K562 (cell line): ENCODE measurements at regions not wholly inside any gene's neighbourhood (a gene's known extent, or its start where the extent isn't known, plus 50 kb on each side); places are given as distances from the start of the nearest gene placed in this dataset.

Experiments
- ATAC-seq: fragments of 200-7000 bp; cut with Tn5 transposase; 3 replicates; pipeline ENCODE4 v1.9.1; 2020; ENCODE audit warnings: moderate library complexity
- BruUV-seq: library from RNA; stranded (reverse); fragments of 400-500 nt; replicated peaks from 2 replicates; lab custom pipeline; 2021; lab: Mats Ljungman, UMichigan
- CTCF ChIA-PET: fragments of 300-600 bp; formaldehyde crosslinking; extraction: SDS; loops from one replicate; lab custom pipeline; 2021; ENCODE audit warnings: low intra/inter-chr PET ratio; lab: Yijun Ruan, JAX
- POLR2A ChIA-PET: fragments of 300-600, 350-650 bp; sonication (Branson Sonifier 250); formaldehyde crosslinking; extraction: SDS; loops from one replicate; lab custom pipeline; 2021; ENCODE audit warnings: antibody characterized with exemption, inconsistent platforms; lab: Yijun Ruan, JAX
- DNase-seq, 4 experiments: peaks; one replicate each; pipeline versions ENCODE4 v3.0.0 to v3.0.0-alpha.2; 2011 to 2018; ENCODE audit warnings: low spot score in 3 of 4, mixed read lengths in 3 of 4; ENCODE audit errors: extremely low read depth in 1 of 4
- FAIRE-seq: peaks from 2 replicates; lab custom pipeline; 2011; peaks lifted over from hg19 to GRCh38; lab: Jason Lieb, UNC
- H2AFZ ChIP-seq: 2 replicates; pipeline ENCODE4 v1.6.0; 2011; ENCODE audit warnings: low read depth, low read length, control low read depth, inconsistent platforms
- H3K27ac ChIP-seq: fragments of 200-600 bp; 3 replicates; pipeline ENCODE4 v1.8.0; 2011; ENCODE audit warnings: low read depth, mild to moderate bottlenecking, control low read depth, inconsistent platforms, low read length, moderate library complexity, mixed read lengths; ENCODE audit errors: extremely low read depth
- H3K27me3 ChIP-seq, 2 experiments: fragments of 300-600 bp in 1 of 2; 2 replicates in 1 of 2; 3 replicates in 1 of 2; pipeline versions ENCODE4 v1.6.0 to v1.8.0; 2011; ENCODE audit warnings: inconsistent platforms in 2 of 2, low read length in 2 of 2, mild to moderate bottlenecking in 1 of 2, mixed read lengths in 1 of 2, moderate library complexity in 1 of 2; ENCODE audit not compliant: control insufficient read depth in 2 of 2, insufficient read depth in 2 of 2
- H3K36me3 ChIP-seq: fragments of 300-600 bp; 3 replicates; pipeline ENCODE4 v1.8.0; 2011; ENCODE audit warnings: mild to moderate bottlenecking, low read length, inconsistent platforms; ENCODE audit not compliant: control insufficient read depth, insufficient read depth
- H3K4me1 ChIP-seq, 2 experiments: fragments of 200-600 bp in 1 of 2; replicated peaks in 1 of 2; 2 replicates in 1 of 2; 3 replicates in 1 of 2; pipeline versions ENCODE4 v1.5.1 to v1.8.0; 2011; ENCODE audit warnings: inconsistent platforms in 2 of 2, low read length in 2 of 2, mild to moderate bottlenecking in 1 of 2, mixed read lengths in 1 of 2, moderate library complexity in 1 of 2; ENCODE audit not compliant: control insufficient read depth in 2 of 2, insufficient read depth in 2 of 2
- H3K4me2 ChIP-seq: 2 replicates; pipeline ENCODE4 v1.6.1; 2011; ENCODE audit warnings: low read length, control low read depth, inconsistent platforms, mixed read lengths; ENCODE audit not compliant: insufficient read depth
- H3K4me3 ChIP-seq: fragments of 200-600 bp; sonication (generic), shearing (Covaris generic); 2 replicates; pipeline ENCODE4 v1.5.1; 2016; ENCODE audit warnings: control low read depth, inconsistent platforms
- H3K79me2 ChIP-seq: fragments of 200-600 bp; 3 replicates; pipeline ENCODE4 v1.8.0; 2011; ENCODE audit warnings: low read length, inconsistent platforms; ENCODE audit not compliant: control insufficient read depth, insufficient read depth
- H3K9ac ChIP-seq, 2 experiments: 2 replicates each; pipeline versions ENCODE4 v1.6.0 to v1.6.1; 2011; ENCODE audit warnings: low read depth in 2 of 2, low read length in 2 of 2, control low read depth in 1 of 2, inconsistent platforms in 1 of 2, mild to moderate bottlenecking in 1 of 2, mixed read lengths in 1 of 2; ENCODE audit not compliant: insufficient read depth in 1 of 2
- H3K9me1 ChIP-seq: one replicate; pipeline ENCODE4 v1.6.0; 2011; ENCODE audit warnings: inconsistent platforms, mild to moderate bottlenecking, low read length, moderate library complexity; ENCODE audit not compliant: control insufficient read depth, insufficient read depth
- H3K9me3 ChIP-seq: replicated peaks from 2 replicates; pipeline ENCODE4 v1.5.1; 2011; ENCODE audit warnings: low read depth, low read length, inconsistent platforms; ENCODE audit not compliant: control insufficient read depth, insufficient read depth
- H4K20me1 ChIP-seq: replicated peaks from 2 replicates; pipeline ENCODE4 v1.6.1; 2011; ENCODE audit warnings: low read length, inconsistent platforms, mixed read lengths; ENCODE audit not compliant: control insufficient read depth, insufficient read depth
- AFF1 ChIP-seq, 2 experiments: fragments of 450-650 bp; IDR thresholded peaks; 2 replicates each; pipeline ENCODE4 v1.6.1; 2018; ENCODE audit warnings: mild to moderate bottlenecking in 2 of 2, low read depth in 1 of 2; ENCODE audit not compliant: partially characterized antibody in 2 of 2
- CUX1 ChIP-seq: fragments of 200-800 bp; sonication (Bioruptor generic); IDR thresholded peaks from 2 replicates; pipeline ENCODE4 v1.6.1; 2016; ENCODE audit warnings: missing genetic modification characterization, missing compliant biosample characterization
- HMG20B ChIP-seq: fragments of 250-450 bp; sonication (Bioruptor Pico); IDR thresholded peaks from 2 replicates; pipeline ENCODE4 v1.5.0; 2021; ENCODE audit warnings: mild to moderate bottlenecking
- MITF ChIP-seq: IDR thresholded peaks from 2 replicates; pipeline ENCODE4 v1.6.1; 2014; ENCODE audit warnings: antibody characterized with exemption
- MTA2 ChIP-seq: fragments of 450-650 bp; IDR thresholded peaks from 2 replicates; pipeline ENCODE4 v1.6.1; 2016; ENCODE audit warnings: low read depth
- PTRF ChIP-seq: fragments of 450-650 bp; IDR thresholded peaks from 2 replicates; pipeline ENCODE4 v1.6.1; 2016; ENCODE audit warnings: mild to moderate bottlenecking, missing genetic modification characterization, missing compliant biosample characterization
- SAFB ChIP-seq: fragments of 200-400 bp; formaldehyde crosslinking; IDR thresholded peaks from 2 replicates; pipeline ENCODE4 v1.6.1; 2017; ENCODE audit warnings: low read depth, low read length, borderline replicate concordance
- SMAD3 ChIP-seq: fragments of 450-650 bp; formaldehyde crosslinking; conservative IDR thresholded peaks from 2 replicates; pipeline ENCODE4 v1.4.0; 2020; ENCODE audit warnings: mild to moderate bottlenecking
- SUPT5H ChIP-seq: fragments of 450-650 bp; IDR thresholded peaks from 2 replicates; pipeline ENCODE4 v1.6.1; 2016
- TAF9B ChIP-seq: fragments of 450-650 bp; IDR thresholded peaks from 2 replicates; pipeline ENCODE4 v1.6.1; 2018; ENCODE audit warnings: mild to moderate bottlenecking; ENCODE audit not compliant: partially characterized antibody
- ZBTB17 ChIP-seq: fragments of 450-650 bp; formaldehyde crosslinking; IDR thresholded peaks from 2 replicates; pipeline ENCODE4 v1.4.0; 2020; ENCODE audit warnings: mild to moderate bottlenecking
- ZNF23 ChIP-seq: fragments of 250-450 bp; sonication (Bioruptor Pico); IDR thresholded peaks from 2 replicates; pipeline ENCODE4 v1.4.0; 2020; ENCODE audit warnings: mild to moderate bottlenecking
- ZNF668 ChIP-seq: fragments of 250-450 bp; sonication (Bioruptor Pico); IDR thresholded peaks from 2 replicates; pipeline ENCODE4 v1.8.0; 2022; ENCODE audit warnings: mild to moderate bottlenecking, inconsistent platforms
- WGBS: fragments of 100-300 bp; shearing (Covaris generic); methylation state at CpG from one replicate; pipeline ENCODE4 v1.1.6; 2016; ENCODE audit warnings: low coverage, mixed read lengths; ENCODE audit not compliant: insufficient coverage; ENCODE audit errors: missing lambda C conversion rate; 5-methylcytosine and 5-hydroxymethylcytosine counted together
- in situ Hi-C: fragments of 300-500 bp; cut with MboI; formaldehyde crosslinking; loops from 4 replicates; pipeline ENCODE4 v1.15.0; 2018; ENCODE audit warnings: inconsistent platforms, mixed read lengths
- intact Hi-C: fragments of 100-400 bp; cut with micrococcal nuclease; formaldehyde crosslinking; loops from 2 replicates; pipeline ENCODE4 v1.14.2; 2022

- no peak for TF ChIP-seq ZBTB17 (CRISPR knock-in tag)
- TF ChIP-seq MITF: no peak
- TF ChIP-seq PTRF (tag): no peak
- no peak for TF ChIP-seq SMAD3 (CRISPR knock-in tag)
- no peak for TF ChIP-seq SAFB
Observed at GRCh38 chr13:85371254-85371653, 428.0 kb downstream of the SLITRK6 start (continued).

GRCh38 chr13:85368686-85369085, 430.5 kb downstream of the SLITRK6 start:
- Histone ChIP-seq H3K9ac (no peak overlapping the region), H3K79me2 (no peaks in the 10 kb centered on the region), H3K9me3 (no peaks in the 10 kb centered on the region), H3K36me3 (no peaks in the 10 kb centered on the region), H3K4me3 (no peak overlapping the region), H2AFZ (no peak overlapping the region), H3K4me1 (no peaks in the 10 kb centered on the region), H3K9me1 (no peaks in the 10 kb centered on the region), H4K20me1 (no peaks in the 10 kb centered on the region), H3K27me3 (no peaks in the 10 kb centered on the region), H3K4me2 (no peak overlapping the region), H3K27ac (no peak overlapping the region)
- ATAC-seq: no peak
- FAIRE-seq: no peak
- ChIA-PET CTCF (no interaction called here), POLR2A (no interaction called here)
- no TSS peak for BruUV-seq
- intact Hi-C loops: no loop called here
- DNase-seq: no peak
- WGBS: 0% methylated on average over 1 of the region's 1 CpG
- in situ Hi-C loops: no loop called here
- no peak for TF ChIP-seq SUPT5H
- no peak for TF ChIP-seq ZNF668 (CRISPR knock-in tag)
- no peak for TF ChIP-seq CUX1 (CRISPR knock-in tag)
- no peak for TF ChIP-seq MTA2
- TF ChIP-seq HMG20B (CRISPR knock-in tag): no peak
- no peak for TF ChIP-seq TAF9B
- TF ChIP-seq AFF1 (IDR thresholded peaks at IDR 0.05; ENCODE audit: low read depth in 1 of 2, partially characterized antibody in 2 of 2): no peak
- TF ChIP-seq ZNF23 (CRISPR knock-in tag): no peak
